Stimulated activated CD8-positive, alpha-beta memory T cell treated with anti-CD3 and anti-CD28 coated beads, Interleukin-12 subunit alpha, Interleukin-12 subunit beta, amount 100 ng/mL, for 4 hours (primary cell): ENCODE measurements at regions not wholly inside any gene's neighbourhood (a gene's known extent, or its start where the extent isn't known, plus 50 kb on each side); places are given as distances from the start of the nearest gene placed in this dataset.

Source experiments
- DNase-seq: peaks from one replicate; pipeline ENCODE4 v3.0.0-alpha.2; 2020; ENCODE audit warnings: low read depth

DNA sequence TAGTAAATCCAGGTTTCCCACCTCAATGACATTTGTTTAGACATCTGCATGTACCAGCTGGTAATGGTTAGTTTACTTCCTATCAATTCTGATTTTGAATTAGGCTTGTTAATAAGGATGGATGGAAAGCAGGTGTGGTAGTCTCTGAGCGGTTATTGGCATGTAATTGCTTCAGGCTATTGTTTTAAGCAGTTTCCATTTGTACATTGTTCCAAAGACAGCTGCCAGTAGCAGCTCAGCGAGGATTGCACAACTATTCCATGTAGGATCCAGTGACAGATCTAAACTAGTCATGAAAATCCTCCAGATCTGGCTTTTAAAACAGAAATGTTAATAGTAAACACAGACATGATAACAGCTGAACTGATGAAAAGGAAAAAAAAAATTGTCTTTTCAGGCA, 436.0 kb upstream of the ADARB2 start:
- DNase-seq, result no peak

- DNase-seq, result no peak
These were observed 428.6 kb upstream of the ADARB2 start for GRCh38 chr10:2165771-2166460.

DNA sequence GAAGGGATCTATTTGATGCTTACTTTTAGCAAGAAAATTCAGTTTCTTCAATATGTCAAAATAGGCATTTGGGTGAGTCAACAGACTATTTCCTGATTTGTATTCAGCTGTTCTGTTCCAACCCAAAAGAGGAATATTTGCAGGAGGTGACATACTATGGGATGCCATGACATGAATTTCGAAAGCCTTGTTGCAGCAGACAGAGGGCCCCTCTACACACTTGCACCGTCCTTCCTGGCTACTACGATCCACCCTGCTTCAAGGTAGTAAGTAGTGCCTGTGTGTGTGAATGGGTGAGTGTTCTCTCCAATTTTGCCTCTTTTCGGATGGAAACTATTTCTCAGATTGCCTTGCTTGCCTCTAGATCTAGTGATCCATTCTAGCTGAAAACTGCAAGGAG, 413.0 kb upstream of the ADARB2 start:
- no peak for DNase-seq

GRCh38 chr10:2145926-2146478, 408.7 kb upstream of the ADARB2 start:
- DNase-seq, result no peak

- no peak for DNase-seq
These were observed 408.2 kb upstream of the ADARB2 start for GRCh38 chr10:2145491-2145890.

- no peak for DNase-seq
These were observed 407.3 kb upstream of the ADARB2 start for GRCh38 chr10:2144584-2144983.

DNA sequence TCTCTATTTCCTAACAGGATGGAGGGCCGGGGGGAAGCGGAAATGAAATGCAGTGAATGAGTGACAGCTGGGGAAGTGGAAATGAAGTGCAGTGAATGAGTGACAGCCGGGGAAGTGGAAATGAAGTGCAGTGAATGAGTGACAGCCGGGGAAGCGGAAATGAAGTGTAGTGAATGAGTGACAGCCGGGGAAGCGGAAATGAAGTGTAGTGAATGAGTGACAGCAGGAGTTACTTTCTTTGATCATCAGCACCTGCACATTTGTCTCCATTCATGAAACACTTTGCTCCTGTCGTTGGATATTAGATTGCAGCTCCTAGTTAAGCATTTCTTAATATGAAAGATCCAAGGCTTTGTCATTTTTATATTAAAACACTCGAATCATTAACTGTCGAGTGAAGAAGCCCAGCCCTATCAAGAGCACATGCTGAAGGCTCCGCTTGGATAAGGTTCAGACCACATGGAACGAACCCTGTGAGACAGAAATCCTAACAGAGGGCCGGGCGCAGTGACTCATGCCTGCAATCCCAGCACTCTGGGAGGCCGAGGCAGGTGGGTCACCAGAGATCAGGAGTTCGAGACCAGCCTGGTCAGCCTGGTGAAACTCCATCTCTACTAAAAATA, 406.0 kb upstream of the ADARB2 start:
- no peak for DNase-seq

DNA sequence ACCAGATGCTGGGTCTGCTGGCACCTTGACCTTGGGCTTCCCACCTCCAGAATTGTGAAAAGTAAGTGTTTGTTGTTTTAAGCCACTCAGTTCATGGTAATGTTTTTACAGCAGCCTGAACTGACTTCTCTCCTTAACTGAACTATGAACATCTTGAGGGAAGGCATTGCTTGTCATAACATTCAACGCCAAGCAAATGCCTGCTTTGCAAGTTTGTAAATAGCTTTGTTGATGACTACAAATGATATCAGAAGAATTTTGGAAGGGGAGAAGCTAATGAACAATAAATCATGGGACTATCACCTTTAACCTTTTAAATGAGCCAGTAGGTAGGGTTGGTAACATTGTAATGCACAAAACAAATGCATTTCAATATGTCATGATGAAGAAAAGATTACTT, 402.4 kb upstream of the ADARB2 start:
- DNase-seq, result no peak

DNA sequence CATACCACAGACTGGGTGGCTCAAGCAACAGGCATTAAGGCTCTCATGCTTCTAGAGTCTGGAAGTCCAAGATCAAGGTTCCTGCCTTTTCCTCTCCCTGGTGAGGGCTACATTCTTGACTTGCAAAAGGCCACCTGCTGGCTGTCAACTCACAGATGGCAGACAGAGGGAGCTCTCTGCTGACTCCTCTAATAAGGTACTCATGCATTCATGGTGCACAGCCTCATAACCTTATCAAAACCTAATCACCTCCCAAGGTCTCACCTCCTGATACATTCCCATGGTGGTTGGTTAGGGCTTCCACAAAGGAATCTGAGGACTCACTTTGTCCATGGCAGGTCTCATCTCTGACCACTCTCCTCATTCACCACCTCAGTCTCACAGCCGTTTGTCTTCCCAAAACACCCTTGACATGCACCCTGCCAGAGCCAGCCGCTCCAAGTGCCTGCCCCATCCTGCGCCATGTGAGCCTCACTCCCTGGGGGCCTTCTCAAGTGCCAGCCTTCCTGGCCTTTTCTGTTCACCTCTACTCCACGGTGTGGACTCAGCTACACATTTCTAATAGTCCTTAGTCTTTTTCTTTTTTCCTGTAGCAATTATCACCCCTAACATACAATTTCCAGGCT, 400.3 kb upstream of the ADARB2 start:
- DNase-seq, result no peak

DNA sequence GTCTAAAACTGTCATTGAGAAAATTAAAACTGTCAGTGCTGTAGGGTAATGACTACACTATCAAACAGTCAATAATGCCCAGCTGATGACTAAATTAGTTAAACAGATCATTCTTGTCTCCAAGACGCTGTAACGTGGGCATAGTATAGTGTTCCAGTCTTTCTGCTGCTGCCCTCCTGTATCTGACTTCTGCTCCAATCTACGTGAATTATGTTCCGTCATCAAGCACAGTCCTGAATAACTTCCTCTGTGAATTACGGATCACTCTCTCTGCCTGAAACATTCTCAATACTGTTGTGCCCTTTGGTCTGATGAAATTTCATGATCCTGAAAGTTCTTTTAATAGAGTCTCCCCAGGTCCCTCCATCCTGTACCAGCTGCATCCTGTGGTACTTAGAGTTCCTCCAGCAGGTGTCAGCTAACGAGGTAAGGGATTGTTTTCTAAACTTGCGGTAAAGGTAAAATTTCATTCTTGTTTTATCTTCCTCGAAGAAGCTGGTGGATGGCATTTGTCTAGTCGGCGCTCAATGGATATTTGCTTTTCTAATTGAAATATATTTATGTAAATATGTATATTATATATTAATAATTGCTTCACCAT, 393.5 kb upstream of the ADARB2 start:
- no peak for DNase-seq

DNA sequence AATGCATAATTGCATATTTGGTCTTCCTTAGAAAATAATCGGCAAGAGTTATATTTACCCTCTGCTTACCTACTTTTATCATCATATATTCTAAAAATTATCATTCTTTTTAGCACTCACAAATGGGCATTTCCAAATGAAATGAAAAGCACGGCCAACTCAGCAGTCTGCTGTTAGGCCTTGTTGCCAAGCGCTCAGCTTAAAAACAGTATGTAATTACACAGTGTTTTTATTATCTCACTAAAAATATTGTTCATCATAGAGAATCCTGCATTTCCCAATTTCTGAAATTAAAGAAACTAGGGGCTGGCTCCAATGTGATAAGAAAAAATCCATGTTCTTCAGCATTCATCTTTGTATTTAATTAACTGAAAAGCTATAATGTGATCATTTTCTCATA, 391.7 kb upstream of the ADARB2 start:
- no peak for DNase-seq

- no peak for DNase-seq
These were observed 386.8 kb upstream of the ADARB2 start for GRCh38 chr10:2124135-2124534.

DNA sequence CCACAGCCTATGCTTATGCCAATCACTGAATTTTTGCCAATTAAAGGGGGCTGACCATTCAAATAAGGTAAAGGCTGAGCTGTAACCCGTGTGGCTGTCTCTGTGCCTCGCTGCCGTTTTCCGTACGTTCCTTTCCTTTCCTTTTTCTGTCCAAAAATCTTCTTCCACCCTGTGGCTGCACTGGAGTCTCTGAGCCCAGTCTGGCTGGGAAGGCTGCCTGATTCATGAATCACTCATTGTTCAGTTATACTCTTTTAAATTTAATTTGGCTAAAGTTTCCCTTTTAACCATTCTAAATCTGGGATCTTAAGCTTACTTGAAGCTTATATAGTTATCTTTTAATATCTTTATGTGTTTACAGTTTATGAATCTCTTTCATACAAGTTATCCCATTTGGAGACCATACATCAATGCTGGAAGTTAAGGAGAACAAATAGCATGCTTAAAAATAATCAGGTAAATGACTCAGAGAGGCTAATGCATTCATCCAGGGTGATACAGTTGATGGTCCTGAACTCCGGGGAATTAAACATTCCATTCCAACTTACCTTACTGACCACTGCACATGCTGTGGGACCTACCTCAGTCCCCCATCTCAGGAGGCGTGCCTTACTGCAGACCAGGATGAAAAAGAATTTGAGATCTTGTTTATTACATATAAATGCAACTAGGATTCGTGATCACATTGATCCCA, 385.3 kb upstream of the ADARB2 start:
- DNase-seq, result no peak

DNA sequence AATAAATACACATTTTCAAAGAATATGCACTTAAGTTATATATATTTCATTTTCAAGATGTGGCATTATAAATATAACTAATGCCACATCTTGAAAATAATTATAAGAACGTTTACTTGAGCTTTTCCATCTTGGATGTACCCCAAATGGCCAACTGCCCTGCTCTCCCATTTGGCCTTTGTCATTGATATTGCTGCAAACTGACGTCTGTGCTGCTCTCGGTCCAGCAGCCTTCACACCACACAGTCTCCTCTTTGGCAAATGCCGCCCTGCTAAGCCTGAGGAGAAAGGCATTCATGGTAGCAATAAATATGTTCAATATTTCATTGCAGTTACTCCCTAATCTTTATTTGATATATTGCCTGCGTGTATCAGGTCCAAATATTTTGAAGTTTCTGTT, 384.6 kb upstream of the ADARB2 start:
- DNase-seq, result no peak

DNA sequence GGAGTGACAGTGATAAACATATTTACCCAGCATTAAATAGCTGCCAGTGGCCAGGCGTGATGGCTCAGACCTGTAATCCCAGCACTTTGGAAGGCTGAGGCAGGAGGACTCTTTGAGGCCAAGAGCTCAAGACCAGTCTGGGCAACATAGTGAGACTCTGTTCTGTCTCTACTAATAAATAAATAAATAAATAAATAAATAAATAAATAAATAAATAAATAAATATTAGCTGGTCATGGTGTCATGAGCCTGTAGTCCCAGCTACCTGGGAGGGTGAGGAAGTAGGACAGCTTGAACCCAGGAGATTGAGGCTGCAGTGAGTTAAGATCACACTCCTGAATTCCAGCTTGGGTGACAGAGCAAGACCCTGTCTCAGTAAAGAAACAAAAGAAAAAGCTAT, 384.0 kb upstream of the ADARB2 start:
- no peak for DNase-seq

GRCh38 chr10:2120746-2121145, 383.4 kb upstream of the ADARB2 start:
- no peak for DNase-seq

- DNase-seq, result no peak
These were observed 382.0 kb upstream of the ADARB2 start for GRCh38 chr10:2119316-2119715.

DNA sequence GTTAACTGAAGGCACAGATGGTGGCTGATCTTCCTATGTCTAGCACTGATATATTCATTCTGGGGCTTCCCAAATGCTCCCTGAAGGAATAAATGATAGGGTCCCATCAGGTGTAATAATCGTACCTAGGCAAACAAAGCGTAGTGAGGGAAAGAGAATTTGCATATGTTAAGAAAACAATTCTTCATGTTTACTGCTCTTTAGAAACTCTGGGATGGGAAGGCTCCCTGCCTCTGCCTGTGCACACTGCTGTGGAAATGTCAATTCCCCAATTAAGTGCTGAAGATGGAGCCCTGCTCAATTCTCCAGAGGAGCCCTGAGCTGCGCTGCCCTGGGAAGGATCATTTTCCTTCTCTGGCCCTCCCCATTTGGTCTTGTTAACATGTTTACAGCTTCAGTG, 380.9 kb upstream of the ADARB2 start:
- no peak for DNase-seq

DNA sequence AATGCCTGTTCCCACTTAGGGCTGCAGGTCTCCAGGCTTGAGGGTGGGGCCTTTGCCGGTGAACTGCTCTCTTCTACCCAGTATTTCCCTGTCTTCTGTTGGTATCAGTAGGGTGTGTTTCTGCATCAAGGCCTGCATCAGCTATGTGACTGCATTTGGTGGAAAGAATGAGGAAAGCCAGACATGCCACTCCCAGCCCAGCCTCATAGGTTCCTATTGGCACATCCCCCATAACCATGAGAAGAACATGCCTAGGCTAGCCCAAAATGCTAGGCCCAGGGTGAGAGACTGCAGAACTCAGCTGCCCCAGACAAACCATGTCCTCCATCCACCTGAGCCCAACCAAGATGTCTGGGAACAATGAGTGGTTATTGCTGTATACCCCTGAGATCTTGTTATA, 380.3 kb upstream of the ADARB2 start:
- no peak for DNase-seq

DNA sequence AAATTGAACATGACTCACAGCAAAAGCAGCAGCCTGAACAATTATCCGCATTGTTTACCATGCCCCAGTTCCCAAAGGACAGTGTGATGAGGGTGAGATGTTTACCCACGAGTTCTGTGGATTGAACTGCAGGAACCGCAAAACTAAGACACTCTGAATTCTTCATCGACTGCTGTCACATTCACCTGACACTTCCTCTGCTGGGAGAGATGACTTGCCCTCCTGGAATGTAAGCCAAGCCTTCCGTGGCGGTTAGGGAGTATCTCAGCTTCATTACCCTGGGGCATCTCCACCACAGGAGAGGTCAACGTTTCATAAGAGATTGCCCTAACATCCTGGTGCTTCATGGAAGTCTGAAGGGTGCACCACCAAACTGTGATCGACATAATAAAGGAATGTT, 374.6 kb upstream of the ADARB2 start:
- no peak for DNase-seq

DNA sequence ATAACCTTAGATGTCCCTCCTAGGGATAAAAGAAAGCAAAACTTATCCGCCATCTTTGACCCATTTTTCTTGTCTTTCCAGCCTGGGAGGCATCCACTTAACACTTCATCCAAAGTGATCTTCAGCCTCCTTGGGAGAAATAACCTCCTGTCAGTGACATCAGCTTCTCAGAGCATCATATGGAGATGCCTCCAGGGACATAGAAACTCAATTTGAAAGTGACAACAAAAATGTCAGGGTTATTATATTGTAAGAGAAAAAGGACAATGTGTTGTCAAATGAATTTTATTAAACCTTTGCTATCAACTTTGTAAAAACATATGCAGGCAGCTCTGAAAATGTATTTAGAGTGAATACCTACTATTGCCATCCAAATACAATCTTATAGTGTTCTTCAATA, 371.2 kb upstream of the ADARB2 start:
- no peak for DNase-seq

DNA sequence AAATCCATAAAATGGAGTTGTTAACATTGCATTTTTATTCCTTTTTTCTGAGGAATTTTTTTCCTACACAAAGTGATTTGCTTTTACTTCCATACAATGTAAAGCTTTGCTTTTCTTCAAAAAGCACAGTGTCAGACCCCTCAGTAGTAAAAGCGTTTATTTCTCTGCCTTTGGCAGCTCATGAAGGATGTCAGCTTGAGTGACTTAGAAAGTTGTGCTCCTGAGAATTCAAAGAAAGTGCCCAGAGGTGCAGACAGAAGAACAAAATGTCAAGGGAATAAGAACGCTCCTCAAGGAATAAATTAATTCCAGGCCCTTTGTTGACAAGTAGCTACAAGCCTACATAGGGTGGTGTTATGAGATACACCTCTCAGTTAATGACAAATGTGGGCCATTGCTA, 369.3 kb upstream of the ADARB2 start:
- no peak for DNase-seq
